Fibroblast of mammary gland (primary cell): ENCODE measurements at regions not wholly inside any gene's neighbourhood (a gene's known extent, or its start where the extent isn't known, plus 50 kb on each side); places are given as distances from the start of the nearest gene placed in this dataset.

Source experiments
- DNase-seq: peaks from one replicate; pipeline ENCODE4 v3.0.0-alpha.2; 2010; ENCODE audit warnings: low read depth
- H3K4me3 ChIP-seq: 2 replicates; pipeline ENCODE4 v1.5.1; 2011; ENCODE audit warnings: low read depth, mild to moderate bottlenecking, low read length, moderate library complexity; ENCODE audit not compliant: control insufficient read depth
- CTCF ChIP-seq: conservative IDR thresholded peaks from 2 replicates; pipeline ENCODE4 v1.5.1; 2011; ENCODE audit warnings: low read depth, low read length, inconsistent platforms; ENCODE audit not compliant: control insufficient read depth, insufficient read depth

- no peak for DNase-seq
- no peak for TF ChIP-seq CTCF
- H3K4me3 ChIP-seq = no peak overlapping the region
Observed at GRCh38 chr14:61602003-61602732, 93.1 kb upstream of the HIF1A start.

GRCh38 chr14:61602733-61603077 is 92.6 kb upstream of the HIF1A start:
- no peak for DNase-seq
- no peak for TF ChIP-seq CTCF

GRCh38 chr14:61603736-61604135 is 91.6 kb upstream of the HIF1A start:
- peak; percentile 59 for DNase-seq
- TF ChIP-seq CTCF = no peak

More at GRCh38 chr14:61602733-61603077, 92.6 kb upstream of the HIF1A start:
- H3K4me3 ChIP-seq = no peak overlapping the region

GRCh38 chr14:61607570-61608244 is 87.6 kb upstream of the HIF1A start:
- DNase-seq = no peak
- TF ChIP-seq CTCF = no peak
- no peak overlapping the region for H3K4me3 ChIP-seq

More at GRCh38 chr14:61603736-61604135, 91.6 kb upstream of the HIF1A start:
- no peak overlapping the region for H3K4me3 ChIP-seq

GRCh38 chr14:61608245-61609165 is 86.8 kb upstream of the HIF1A start:
- peak; percentile 54 for DNase-seq
- no peak overlapping the region for H3K4me3 ChIP-seq
- no peak for TF ChIP-seq CTCF

- peak; percentile 75 for DNase-seq
- TF ChIP-seq CTCF = no peak
- H3K4me3 ChIP-seq = no peak overlapping the region
Observed at GRCh38 chr14:61609191-61609843, 86.0 kb upstream of the HIF1A start.
